Right cardiac atrium (tissue), 5 donors: ENCODE measurements at regions not wholly inside any gene's neighbourhood (a gene's known extent, or its start where the extent isn't known, plus 50 kb on each side); places are given as distances from the start of the nearest gene placed in this dataset.
"Not testable (repeated sequence)": the region's sequence is repeated elsewhere in the genome, so short reads cannot be mapped to it uniquely, and the experiment has no call there.

Source experiments
- ATAC-seq, 2 donors: fragments of 200-7000 bp; cut with Tn5 transposase; one replicate each; pipeline versions ENCODE4 v1.8.0 to v1.9.1; 2020; ENCODE audit warnings: moderate library complexity in 2 of 2, mild to moderate bottlenecking in 1 of 2
- DNase-seq, 3 donors: peaks; one replicate each; pipeline ENCODE4 v3.0.0-alpha.2; 2020
- H3K27ac ChIP-seq: one replicate; pipeline ENCODE4 v1.5.1; 2013; ENCODE audit warnings: mild to moderate bottlenecking, low read length, control low read depth, moderate library complexity
- H3K27me3 ChIP-seq: one replicate; pipeline ENCODE4 v1.6.1; 2013; ENCODE audit not compliant: control insufficient read depth, insufficient read depth
- H3K4me1 ChIP-seq: one replicate; pipeline ENCODE4 v1.6.1; 2013; ENCODE audit warnings: low read length; ENCODE audit not compliant: control insufficient read depth, insufficient read depth
- H3K4me3 ChIP-seq: one replicate; pipeline ENCODE4 v1.5.1; 2013; ENCODE audit warnings: low read length, control low read depth
- H3K9me3 ChIP-seq: one replicate; pipeline ENCODE4 v1.6.1; 2013; ENCODE audit warnings: low read length; ENCODE audit not compliant: control insufficient read depth
- WGBS: extraction: QIAGEN DNeasy Blood & Tissue Kit; methylation state at CpG from one replicate; pipeline ENCODE4 v1.1.7; 2013; 5-methylcytosine and 5-hydroxymethylcytosine counted together
- intact Hi-C, 4 donors: fragments of 100-400 bp; cut with DNase I; formaldehyde crosslinking; loops; one replicate each; pipeline versions ENCODE4 v1.11.0 to v1.14.0; 2022 to 2023
- donor health status: healthy with polysubstance abuse.
- donor health status: DM: no; HTN: yes; CAD: no.
- donor health status: DM: no; HTN: no; CAD: no.
- donor health status: DM: no; HTN: yes; CAD: no; lungs with severe emphysema.
- donor health status: DM: yes; HTN: yes; CAD: no.

- H3K27me3 ChIP-seq, result no peaks in the 10 kb centered on the region
- DNase-seq (no peak), ATAC-seq (no peak)
- no peak overlapping the region for H3K4me3 ChIP-seq
- no peaks in the 10 kb centered on the region for H3K4me1 ChIP-seq
- H3K9me3 ChIP-seq, result no peaks in the 10 kb centered on the region
- H3K27ac ChIP-seq, result no peak overlapping the region
- WGBS, result 74% methylated on average over 8 of the region's 8 CpGs
- intact Hi-C loops, result no loop called here
Measured at GRCh38 chr4:55012363-55013230, 112.8 kb downstream of the KDR start.

- intact Hi-C loops, result no loop called here
- H3K27me3 ChIP-seq, result no peaks in the 10 kb centered on the region
- H3K9me3 ChIP-seq, result no peaks in the 10 kb centered on the region
- H3K27ac ChIP-seq, result no peak overlapping the region
- H3K4me3 ChIP-seq, result no peak overlapping the region
- ATAC-seq (no peak), DNase-seq (no peak)
- no peaks in the 10 kb centered on the region for H3K4me1 ChIP-seq
Measured at GRCh38 chr4:55011761-55012160, 113.6 kb downstream of the KDR start.

GRCh38 chr4:55010550-55010949, 114.8 kb downstream of the KDR start:
- Histone ChIP-seq H3K4me1 (no peaks in the 10 kb centered on the region), H3K27ac (no peak overlapping the region), H3K4me3 (no peak overlapping the region), H3K27me3 (no peaks in the 10 kb centered on the region), H3K9me3 (no peaks in the 10 kb centered on the region)
- ATAC-seq (no peak), DNase-seq (no peak)
- intact Hi-C loops, result no loop called here

GRCh38 chr4:55008166-55009056, 117.0 kb downstream of the KDR start:
- Histone ChIP-seq H3K9me3 (no peaks in the 10 kb centered on the region), H3K4me3 (no peak overlapping the region), H3K27ac (no peak overlapping the region), H3K4me1 (peaks cover 6% of the 10 kb centered on the region), H3K27me3 (no peaks in the 10 kb centered on the region)
- intact Hi-C loops, result loop anchor here in 2 of 4 donors (10.0 kb wide), 2 partner anchors 106 to 316 kb away; no protein-coding TSS in a partner anchor
- WGBS, result 48% methylated on average over 20 of the region's 20 CpGs
- DNase-seq, result peak in 1 of 3 donors; percentile 12
- peak; percentile 41 to 71 for ATAC-seq

GRCh38 chr4:55005910-55006309, 119.5 kb downstream of the KDR start:
- no peak for ATAC-seq
- H3K4me3 ChIP-seq, result no peak overlapping the region

GRCh38 chr4:55004831-55005230, 120.6 kb downstream of the KDR start:
- WGBS, result 11% methylated on average over 1 of the region's 1 CpG
- Histone ChIP-seq H3K9me3 (no peaks in the 10 kb centered on the region), H3K4me3 (no peak overlapping the region), H3K4me1 (peaks cover 6% of the 10 kb centered on the region), H3K27me3 (no peaks in the 10 kb centered on the region), H3K27ac (no peak overlapping the region)
- intact Hi-C loops, result loop anchor here in 2 of 4 donors (10.0 kb wide), 2 partner anchors 110 to 320 kb away; no protein-coding TSS in a partner anchor
- DNase-seq (peak in 1 of 3 donors; percentile 53), ATAC-seq (peak; percentile 35 to 70)

More at GRCh38 chr4:55005910-55006309, 119.5 kb downstream of the KDR start:
- no peaks in the 10 kb centered on the region for H3K27me3 ChIP-seq
- intact Hi-C loops, result loop anchor here in 2 of 4 donors (10.0 kb wide), 2 partner anchors 109 to 319 kb away; no protein-coding TSS in a partner anchor
- WGBS, result 98% methylated on average over 2 of the region's 2 CpGs
- no peaks in the 10 kb centered on the region for H3K9me3 ChIP-seq
- DNase-seq, result no peak
- H3K27ac ChIP-seq, result no peak overlapping the region
- H3K4me1 ChIP-seq, result peaks cover 6% of the 10 kb centered on the region

- Histone ChIP-seq H3K9me3 (no peaks in the 10 kb centered on the region), H3K4me3 (no peak overlapping the region), H3K27me3 (no peaks in the 10 kb centered on the region), H3K27ac (no peak overlapping the region), H3K4me1 (peaks cover 6% of the 10 kb centered on the region)
- WGBS, result 88% methylated on average over 1 of the region's 1 CpG
- intact Hi-C loops, result loop anchor here in 2 of 4 donors (10.0 kb wide), 2 partner anchors 112 to 322 kb away; no protein-coding TSS in a partner anchor
- ATAC-seq (no peak), DNase-seq (no peak)
Measured at GRCh38 chr4:55002431-55002830, 123.0 kb downstream of the KDR start.

- no peak for ATAC-seq
- DNase-seq, result no peak
- H3K4me1 ChIP-seq, result peaks cover 6% of the 10 kb centered on the region
- intact Hi-C loops, result loop anchor here in 2 of 4 donors (10.0 kb wide), 2 partner anchors 113 to 323 kb away; no protein-coding TSS in a partner anchor
- no peak overlapping the region for H3K27ac ChIP-seq
- H3K9me3 ChIP-seq, result no peaks in the 10 kb centered on the region
- H3K27me3 ChIP-seq, result no peaks in the 10 kb centered on the region
- WGBS, result 74% methylated on average over 1 of the region's 1 CpG
- no peak overlapping the region for H3K4me3 ChIP-seq
Measured at GRCh38 chr4:55001538-55001937, 123.9 kb downstream of the KDR start.

- DNase-seq (no peak), ATAC-seq (peak; percentile 71 to 77)
- intact Hi-C loops, result loop anchor here in 3 of 4 donors (2.0 to 10.0 kb wide), 3 partner anchors 316 to 323 kb away; no protein-coding TSS in a partner anchor
- Histone ChIP-seq H3K4me3 (no peak overlapping the region), H3K27ac (no peak overlapping the region), H3K4me1 (no peaks in the 10 kb centered on the region), H3K27me3 (no peaks in the 10 kb centered on the region), H3K9me3 (no peaks in the 10 kb centered on the region)
Measured at GRCh38 chr4:54999003-54999402, 126.4 kb downstream of the KDR start.

GRCh38 chr4:54993473-54994026, 131.8 kb downstream of the KDR start:
- H3K4me3 ChIP-seq, ATAC-seq, H3K9me3 ChIP-seq, H3K4me1 ChIP-seq, H3K27ac ChIP-seq, H3K27me3 ChIP-seq: not testable (repeated sequence)
- peak in 1 of 3 donors; percentile 42 for DNase-seq
- 92% methylated on average over 28 of the region's 28 CpGs for WGBS
- intact Hi-C loops, result loop anchor here in 1 of 4 donors (10.0 kb wide), 1 partner anchor 321 kb away; no protein-coding TSS in a partner anchor
